CD4-positive, alpha-beta T cell treated with Interleukin-17A for 4 hours (primary cell): ENCODE measurements at regions not wholly inside any gene's neighbourhood (a gene's known extent, or its start where the extent isn't known, plus 50 kb on each side); places are given as distances from the start of the nearest gene placed in this dataset.
"Not testable (repeated sequence)": the region's sequence is repeated elsewhere in the genome, so short reads cannot be mapped to it uniquely, and the experiment has no call there.

ENCODE experiments used
- DNase-seq: peaks from one replicate; pipeline ENCODE4 v3.0.0-alpha.2; 2020; ENCODE audit warnings: mixed read lengths

GRCh38 chr6:140713495-140713894, 1339.0 kb upstream of the CITED2 start:
- DNase-seq = no peak

- no peak for DNase-seq
Observed at GRCh38 chr6:140711019-140711613, 1336.7 kb upstream of the CITED2 start.

GRCh38 chr6:140708441-140708840, 1334.0 kb upstream of the CITED2 start:
- DNase-seq = no peak

GRCh38 chr6:140704008-140704407, 1329.6 kb upstream of the CITED2 start:
- not testable (repeated sequence) for DNase-seq

GRCh38 chr6:140697585-140697984, 1323.1 kb upstream of the CITED2 start:
- no peak for DNase-seq

GRCh38 chr6:140684776-140685550, 1310.5 kb upstream of the CITED2 start:
- DNase-seq = no peak

GRCh38 chr6:140677781-140678528, 1303.5 kb upstream of the CITED2 start:
- DNase-seq = no peak

- DNase-seq = no peak
Observed at GRCh38 chr6:140671926-140672325, 1297.5 kb upstream of the CITED2 start.

GRCh38 chr6:140670021-140670420, 1295.6 kb upstream of the CITED2 start:
- no peak for DNase-seq

GRCh38 chr6:140669321-140669720, 1294.9 kb upstream of the CITED2 start:
- DNase-seq = no peak

- no peak for DNase-seq
Observed at GRCh38 chr6:140663772-140664171, 1289.3 kb upstream of the CITED2 start.

- no peak for DNase-seq
Observed at GRCh38 chr6:140663094-140663493, 1288.6 kb upstream of the CITED2 start.

GRCh38 chr6:140661691-140662090, 1287.2 kb upstream of the CITED2 start:
- DNase-seq = no peak

- DNase-seq = no peak
Observed at GRCh38 chr6:140660295-140660694, 1285.8 kb upstream of the CITED2 start.

GRCh38 chr6:140653972-140654371, 1279.5 kb upstream of the CITED2 start:
- no peak for DNase-seq

GRCh38 chr6:140653506-140653905, 1279.1 kb upstream of the CITED2 start:
- no peak for DNase-seq

GRCh38 chr6:140649502-140649901, 1275.1 kb upstream of the CITED2 start:
- not testable (repeated sequence) for DNase-seq

- DNase-seq = not testable (repeated sequence)
Observed at GRCh38 chr6:140647322-140647721, 1272.9 kb upstream of the CITED2 start.

- no peak for DNase-seq
Observed at GRCh38 chr6:140644017-140644416, 1269.6 kb upstream of the CITED2 start.

- no peak for DNase-seq
Observed at GRCh38 chr6:140641412-140641811, 1267.0 kb upstream of the CITED2 start.

GRCh38 chr6:140636908-140637402, 1262.5 kb upstream of the CITED2 start:
- DNase-seq = no peak

- no peak for DNase-seq
Observed at GRCh38 chr6:140636271-140636907, 1261.9 kb upstream of the CITED2 start.

GRCh38 chr6:140627002-140627401, 1252.6 kb upstream of the CITED2 start:
- DNase-seq = no peak
